ENCODE measurements at regions not wholly inside any gene's neighbourhood (a gene's known extent, or its start where the extent isn't known, plus 50 kb on each side); places are given as distances from the start of the nearest gene placed in this dataset.

DNA sequence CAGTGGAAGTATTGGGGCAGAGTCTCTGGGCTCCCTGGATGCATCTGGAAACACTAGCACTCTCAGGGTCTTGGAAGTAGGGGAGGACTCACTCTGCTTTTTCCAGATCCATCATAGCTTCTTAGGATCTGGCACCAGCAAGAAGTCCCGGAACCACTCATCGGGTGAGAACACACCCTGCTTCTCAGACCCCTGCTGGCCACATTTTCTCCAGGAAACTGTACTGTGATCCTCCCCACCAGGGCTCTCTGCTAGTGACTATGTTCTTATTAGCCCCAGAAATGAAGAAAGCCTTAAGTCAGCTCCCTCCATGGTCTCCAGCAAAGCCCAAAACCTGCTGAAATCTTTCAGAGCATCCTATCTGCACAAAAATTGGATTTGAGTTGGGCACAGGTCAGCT is 197.3 kb upstream of the GADL1 start:
- H3K27ac ChIP-seq = no peak overlapping the region
- H3K9me3 ChIP-seq (ENCODE audit: low read depth) = no peaks in the 10 kb centered on the region
- H3K36me3 ChIP-seq (replicated peaks; ENCODE audit: insufficient read depth, low read depth) = no peaks in the 10 kb centered on the region
- H4K20me1 ChIP-seq (ENCODE audit: insufficient read depth, poor library complexity, severe bottlenecking) = no peaks in the 10 kb centered on the region
- no peaks in the 10 kb centered on the region for H3K27me3 ChIP-seq
- H2AFZ ChIP-seq = no peak overlapping the region
- TF ChIP-seq EZH2phosphoT487 (IDR thresholded peaks at IDR 0.05; ENCODE audit: low read depth, severe bottlenecking, unreplicated experiment) = no peak
- TF ChIP-seq, protein P1, sequence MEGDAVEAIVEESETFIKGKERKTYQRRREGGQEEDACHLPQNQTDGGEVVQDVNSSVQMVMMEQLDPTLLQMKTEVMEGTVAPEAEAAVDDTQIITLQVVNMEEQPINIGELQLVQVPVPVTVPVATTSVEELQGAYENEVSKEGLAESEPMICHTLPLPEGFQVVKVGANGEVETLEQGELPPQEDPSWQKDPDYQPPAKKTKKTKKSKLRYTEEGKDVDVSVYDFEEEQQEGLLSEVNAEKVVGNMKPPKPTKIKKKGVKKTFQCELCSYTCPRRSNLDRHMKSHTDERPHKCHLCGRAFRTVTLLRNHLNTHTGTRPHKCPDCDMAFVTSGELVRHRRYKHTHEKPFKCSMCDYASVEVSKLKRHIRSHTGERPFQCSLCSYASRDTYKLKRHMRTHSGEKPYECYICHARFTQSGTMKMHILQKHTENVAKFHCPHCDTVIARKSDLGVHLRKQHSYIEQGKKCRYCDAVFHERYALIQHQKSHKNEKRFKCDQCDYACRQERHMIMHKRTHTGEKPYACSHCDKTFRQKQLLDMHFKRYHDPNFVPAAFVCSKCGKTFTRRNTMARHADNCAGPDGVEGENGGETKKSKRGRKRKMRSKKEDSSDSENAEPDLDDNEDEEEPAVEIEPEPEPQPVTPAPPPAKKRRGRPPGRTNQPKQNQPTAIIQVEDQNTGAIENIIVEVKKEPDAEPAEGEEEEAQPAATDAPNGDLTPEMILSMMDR (IDR thresholded peaks at IDR 0.05; ENCODE audit: poor library complexity) = no peak
- no peak for TF ChIP-seq EZH2 (IDR thresholded peaks at IDR 0.05; ENCODE audit: borderline replicate concordance)
- no peak for DNase-seq (ENCODE audit: low spot score)
- H3K4me1 ChIP-seq (ENCODE audit: insufficient read depth) = peaks cover 7% of the 10 kb centered on the region
- H3K79me2 ChIP-seq = no peaks in the 10 kb centered on the region
- H3K9me2 ChIP-seq (replicated peaks; ENCODE audit: insufficient read depth) = no peaks in the 10 kb centered on the region
- WGBS (ENCODE audit: low lambda C conversion rate, missing lambda C conversion rate) = 50% methylated on average over 2 of the region's 2 CpGs
- no peak overlapping the region for H3K4me2 ChIP-seq
- no peak overlapping the region for H3K4me3 ChIP-seq

DNA sequence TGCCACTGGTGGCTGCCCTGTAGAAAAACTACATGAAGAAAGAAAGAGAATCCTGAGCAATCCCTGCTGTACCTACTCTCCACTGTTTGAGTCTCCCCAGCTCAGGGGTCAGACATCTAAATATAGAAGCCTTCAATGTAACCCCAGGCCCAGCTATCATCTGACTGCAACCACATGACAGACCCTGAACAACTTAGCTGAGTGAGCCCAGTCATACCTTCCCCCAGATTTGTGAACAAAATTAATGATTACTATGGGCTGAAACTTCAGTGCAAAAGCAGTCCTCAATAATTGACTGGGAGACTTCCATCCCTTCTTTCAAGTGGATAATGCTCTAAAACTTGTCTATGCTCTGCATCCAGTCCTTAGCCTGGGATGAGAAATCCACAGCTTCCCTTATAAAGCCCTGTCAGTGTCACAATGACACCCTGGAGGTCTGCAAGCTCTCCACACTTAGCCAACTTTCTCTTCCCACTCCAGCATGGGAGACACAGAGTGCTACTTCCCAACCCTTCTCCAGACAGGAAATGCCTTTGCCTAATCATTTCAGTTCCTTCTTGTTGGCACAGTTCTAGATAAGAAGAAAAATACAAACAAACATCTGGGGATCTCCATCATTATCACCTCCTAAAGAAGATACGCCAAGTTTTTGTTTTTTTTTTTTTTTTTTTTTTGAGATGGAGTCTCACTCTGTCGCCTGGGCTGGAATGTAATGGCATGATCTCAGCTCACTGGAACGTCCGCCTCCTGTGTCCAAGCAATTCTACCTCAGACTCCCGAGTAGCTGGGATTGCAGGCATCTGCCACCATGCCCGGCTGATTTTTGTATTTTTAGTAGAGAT is 198.5 kb upstream of the GADL1 start:
- DNase-seq (ENCODE audit: low spot score) = no peak
- no peaks in the 10 kb centered on the region for H3K79me2 ChIP-seq
- H3K4me1 ChIP-seq (ENCODE audit: insufficient read depth) = peaks cover 5% of the 10 kb centered on the region
- H3K4me3 ChIP-seq = no peak overlapping the region
- H3K9me3 ChIP-seq (ENCODE audit: low read depth) = no peaks in the 10 kb centered on the region
- H3K27ac ChIP-seq = no peak overlapping the region
- H3K4me2 ChIP-seq = no peak overlapping the region
- WGBS (ENCODE audit: low lambda C conversion rate, missing lambda C conversion rate) = 61% methylated on average over 6 of the region's 6 CpGs
- no peaks in the 10 kb centered on the region for H4K20me1 ChIP-seq (ENCODE audit: insufficient read depth, poor library complexity, severe bottlenecking)
- no peak overlapping the region for H2AFZ ChIP-seq
- no peak for TF ChIP-seq EZH2phosphoT487 (IDR thresholded peaks at IDR 0.05; ENCODE audit: low read depth, severe bottlenecking, unreplicated experiment)
- no peak for TF ChIP-seq EZH2 (IDR thresholded peaks at IDR 0.05; ENCODE audit: borderline replicate concordance)
- TF ChIP-seq, protein P1 (IDR thresholded peaks at IDR 0.05; ENCODE audit: poor library complexity) = no peak
- H3K36me3 ChIP-seq (replicated peaks; ENCODE audit: insufficient read depth, low read depth) = no peaks in the 10 kb centered on the region
- no peaks in the 10 kb centered on the region for H3K9me2 ChIP-seq (replicated peaks; ENCODE audit: insufficient read depth)
- H3K27me3 ChIP-seq = no peaks in the 10 kb centered on the region

GRCh38 chr3:31093606-31094005 is 199.1 kb upstream of the GADL1 start:
- H4K20me1 ChIP-seq (ENCODE audit: insufficient read depth, poor library complexity, severe bottlenecking) = no peaks in the 10 kb centered on the region
- H3K79me2 ChIP-seq = no peaks in the 10 kb centered on the region
- 78% methylated on average over 3 of the region's 3 CpGs for WGBS (ENCODE audit: low lambda C conversion rate, missing lambda C conversion rate)
- no peak overlapping the region for H3K4me3 ChIP-seq
- TF ChIP-seq EZH2phosphoT487 (IDR thresholded peaks at IDR 0.05; ENCODE audit: low read depth, severe bottlenecking, unreplicated experiment) (no peak), EZH2 (IDR thresholded peaks at IDR 0.05; ENCODE audit: borderline replicate concordance) (no peak)
- TF ChIP-seq, protein P1 (IDR thresholded peaks at IDR 0.05; ENCODE audit: poor library complexity) = no peak
- no peaks in the 10 kb centered on the region for H3K9me2 ChIP-seq (replicated peaks; ENCODE audit: insufficient read depth)
- H3K9me3 ChIP-seq (ENCODE audit: low read depth) = no peaks in the 10 kb centered on the region
- H3K27ac ChIP-seq = no peak overlapping the region
- no peak overlapping the region for H2AFZ ChIP-seq
- no peak for DNase-seq (ENCODE audit: low spot score)
- H3K4me1 ChIP-seq (ENCODE audit: insufficient read depth) = peaks cover 5% of the 10 kb centered on the region
- no peaks in the 10 kb centered on the region for H3K27me3 ChIP-seq
- H3K36me3 ChIP-seq (replicated peaks; ENCODE audit: insufficient read depth, low read depth) = no peaks in the 10 kb centered on the region
- no peak overlapping the region for H3K4me2 ChIP-seq
